ENCODE measurements at regions not wholly inside any gene's neighbourhood (a gene's known extent, or its start where the extent isn't known, plus 50 kb on each side); places are given as distances from the start of the nearest gene placed in this dataset.

- DNase-seq = no peak
These were observed 120.0 kb upstream of the MDM1 start for GRCh38 chr12:68452078-68452715.

- no peak for DNase-seq
These were observed 121.1 kb upstream of the MDM1 start for GRCh38 chr12:68453278-68453677.

- DNase-seq = no peak
These were observed 121.7 kb upstream of the MDM1 start for GRCh38 chr12:68453876-68454275.

GRCh38 chr12:68454892-68455291 lies 122.7 kb upstream of the MDM1 start:
- no peak for DNase-seq

- DNase-seq = peak in 1 of 2 experiments; percentile 3
These were observed 123.7 kb upstream of the MDM1 start for GRCh38 chr12:68455691-68456345.

GRCh38 chr12:68458866-68459265 lies 126.7 kb upstream of the MDM1 start:
- DNase-seq = no peak

GRCh38 chr12:68460236-68460635 lies 128.1 kb upstream of the MDM1 start:
- no peak for DNase-seq

- DNase-seq = no peak
These were observed 129.5 kb upstream of the MDM1 start for GRCh38 chr12:68461645-68462044.

GRCh38 chr12:68462803-68463202 lies 130.6 kb upstream of the MDM1 start:
- no peak for DNase-seq

- DNase-seq = no peak
These were observed 133.1 kb upstream of the MDM1 start for GRCh38 chr12:68465227-68465626.

- no peak for DNase-seq
These were observed 135.4 kb upstream of the MDM1 start for GRCh38 chr12:68467514-68467913.

GRCh38 chr12:68468036-68468435 lies 135.9 kb upstream of the MDM1 start:
- no peak for DNase-seq

GRCh38 chr12:68469113-68469512 lies 137.0 kb upstream of the MDM1 start:
- no peak for DNase-seq

- no peak for DNase-seq
These were observed 138.6 kb upstream of the MDM1 start for GRCh38 chr12:68470664-68471328.

- no peak for DNase-seq
These were observed 136.1 kb upstream of the RAP1B start for GRCh38 chr12:68474467-68475204.

- DNase-seq = no peak
These were observed 133.9 kb upstream of the RAP1B start for GRCh38 chr12:68476794-68477193.

- no peak for DNase-seq
These were observed 133.4 kb upstream of the RAP1B start for GRCh38 chr12:68477261-68477772.

- no peak for DNase-seq
These were observed 132.8 kb upstream of the RAP1B start for GRCh38 chr12:68477906-68478305.

- DNase-seq = no peak
These were observed 132.0 kb upstream of the RAP1B start for GRCh38 chr12:68478516-68479260.

- DNase-seq = no peak
These were observed 131.3 kb upstream of the RAP1B start for GRCh38 chr12:68479261-68479895.

GRCh38 chr12:68479896-68480291 lies 130.8 kb upstream of the RAP1B start:
- DNase-seq = no peak

GRCh38 chr12:68480526-68480925 lies 130.2 kb upstream of the RAP1B start:
- no peak for DNase-seq

Data from SHP77 (cell line).